BE2C (cell line): ENCODE measurements at regions not wholly inside any gene's neighbourhood (a gene's known extent, or its start where the extent isn't known, plus 50 kb on each side); places are given as distances from the start of the nearest gene placed in this dataset.

ENCODE experiments used
- DNase-seq: peaks from one replicate; pipeline ENCODE4 v3.0.0-alpha.2; 2020
- H3K27me3 ChIP-seq: fragments of 250-450 bp; sonication (Bioruptor Pico); 2 replicates; pipeline ENCODE4 v1.5.1; 2020; ENCODE audit warnings: mild to moderate bottlenecking
- H3K36me3 ChIP-seq: fragments of 250-450 bp; sonication (Bioruptor Pico); 2 replicates; pipeline ENCODE4 v1.5.1; 2020; ENCODE audit warnings: mild to moderate bottlenecking
- H3K4me1 ChIP-seq: fragments of 250-450 bp; sonication (Bioruptor Pico); 2 replicates; pipeline ENCODE4 v1.5.1; 2020
- H3K4me3 ChIP-seq: 2 replicates; pipeline ENCODE4 v1.5.1; 2011; ENCODE audit warnings: low read depth, low read length
- H3K9me3 ChIP-seq: fragments of 250-450 bp; sonication (Bioruptor Pico); 2 replicates; pipeline ENCODE4 v1.5.1; 2020
- CTCF ChIP-seq: IDR thresholded peaks from 2 replicates; pipeline ENCODE4 v1.5.1; 2012; ENCODE audit warnings: mild to moderate bottlenecking, low read depth, low read length

- no peak for DNase-seq
- no peak for TF ChIP-seq CTCF
- H3K36me3 ChIP-seq = no peaks in the 10 kb centered on the region
- H3K4me1 ChIP-seq = peaks cover 10% of the 10 kb centered on the region
- no peak overlapping the region for H3K4me3 ChIP-seq
- H3K9me3 ChIP-seq = no peaks in the 10 kb centered on the region
- no peaks in the 10 kb centered on the region for H3K27me3 ChIP-seq
Measured at GRCh38 chr6:166026586-166027126, 141.0 kb downstream of the TBXT start.

- Histone ChIP-seq H3K9me3 (no peaks in the 10 kb centered on the region), H3K4me3 (no peak overlapping the region), H3K36me3 (no peaks in the 10 kb centered on the region), H3K4me1 (peaks cover 10% of the 10 kb centered on the region), H3K27me3 (no peaks in the 10 kb centered on the region)
- peak; percentile 62 for DNase-seq
- no peak for TF ChIP-seq CTCF
Measured at GRCh38 chr6:166025149-166025898, 142.3 kb downstream of the TBXT start.

GRCh38 chr6:166024252-166024651 is 143.4 kb downstream of the TBXT start:
- TF ChIP-seq CTCF = no peak
- no peaks in the 10 kb centered on the region for H3K9me3 ChIP-seq
- H3K4me3 ChIP-seq = no peak overlapping the region
- no peaks in the 10 kb centered on the region for H3K36me3 ChIP-seq
- no peak for DNase-seq
- no peaks in the 10 kb centered on the region for H3K27me3 ChIP-seq
- peaks cover 6% of the 10 kb centered on the region for H3K4me1 ChIP-seq

- Histone ChIP-seq H3K4me3 (no peak overlapping the region), H3K27me3 (no peaks in the 10 kb centered on the region), H3K9me3 (no peaks in the 10 kb centered on the region), H3K36me3 (no peaks in the 10 kb centered on the region), H3K4me1 (no peaks in the 10 kb centered on the region)
- no peak for TF ChIP-seq CTCF
- no peak for DNase-seq
Measured at GRCh38 chr6:166023273-166023989, 144.2 kb downstream of the TBXT start.

GRCh38 chr6:166021429-166021828 is 146.2 kb downstream of the TBXT start:
- Histone ChIP-seq H3K27me3 (no peaks in the 10 kb centered on the region), H3K4me1 (no peaks in the 10 kb centered on the region), H3K4me3 (no peak overlapping the region), H3K36me3 (no peaks in the 10 kb centered on the region), H3K9me3 (no peaks in the 10 kb centered on the region)
- no peak for DNase-seq
- TF ChIP-seq CTCF = no peak

- Histone ChIP-seq H3K36me3 (no peaks in the 10 kb centered on the region), H3K4me3 (no peak overlapping the region)
- DNase-seq = no peak
Measured at GRCh38 chr6:166019214-166019613, 148.4 kb downstream of the TBXT start.

More at GRCh38 chr6:166019214-166019613, 148.4 kb downstream of the TBXT start:
- Histone ChIP-seq H3K4me1 (no peaks in the 10 kb centered on the region), H3K27me3 (no peaks in the 10 kb centered on the region), H3K9me3 (no peaks in the 10 kb centered on the region)
- TF ChIP-seq CTCF = no peak
